ENCODE measurements at regions not wholly inside any gene's neighbourhood (a gene's known extent, or its start where the extent isn't known, plus 50 kb on each side); places are given as distances from the start of the nearest gene placed in this dataset.
"Not testable (repeated sequence)": the region's sequence is repeated elsewhere in the genome, so short reads cannot be mapped to it uniquely, and the experiment has no call there.

DNA sequence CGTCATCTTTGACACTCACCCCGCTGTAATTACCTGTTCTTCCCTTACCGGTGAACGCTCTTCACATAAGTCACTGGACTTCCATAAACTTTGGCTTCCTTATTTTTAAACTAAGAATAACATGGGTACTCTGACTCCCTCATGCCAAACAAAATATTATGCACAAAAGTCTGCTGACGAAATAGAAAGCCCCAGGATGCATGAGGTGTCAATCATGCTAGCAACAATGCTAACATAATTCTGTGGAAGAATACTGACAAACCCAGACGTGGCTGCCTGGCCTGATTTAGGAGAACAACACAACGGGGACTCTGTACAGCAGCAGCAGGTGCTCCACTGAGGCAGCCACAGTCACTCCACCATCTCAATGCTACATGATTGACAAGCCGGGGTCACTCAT lies 137.5 kb downstream of the CCDC71L start:
- DNase-seq (ENCODE audit: low read depth): no peak

DNA sequence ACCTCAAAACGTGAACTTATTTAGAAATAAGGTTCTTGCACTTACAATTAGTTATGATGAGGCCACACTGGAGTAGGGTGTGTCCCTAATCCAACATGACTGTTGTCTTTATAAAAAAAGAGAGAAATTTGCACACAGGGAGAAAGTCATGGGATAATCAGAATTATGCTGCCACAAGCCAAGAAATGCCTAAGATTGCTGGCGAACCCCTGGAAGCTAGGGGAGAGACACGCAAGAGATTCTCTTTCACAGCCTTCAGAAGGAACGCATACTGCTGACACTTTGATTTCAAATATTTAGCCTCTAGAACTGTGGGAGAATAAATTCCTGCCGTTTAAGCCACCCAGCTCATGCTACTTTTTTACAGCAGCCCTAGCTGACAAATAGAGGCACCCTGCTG lies 138.3 kb downstream of the CCDC71L start:
- DNase-seq (ENCODE audit: low read depth): no peak

DNA sequence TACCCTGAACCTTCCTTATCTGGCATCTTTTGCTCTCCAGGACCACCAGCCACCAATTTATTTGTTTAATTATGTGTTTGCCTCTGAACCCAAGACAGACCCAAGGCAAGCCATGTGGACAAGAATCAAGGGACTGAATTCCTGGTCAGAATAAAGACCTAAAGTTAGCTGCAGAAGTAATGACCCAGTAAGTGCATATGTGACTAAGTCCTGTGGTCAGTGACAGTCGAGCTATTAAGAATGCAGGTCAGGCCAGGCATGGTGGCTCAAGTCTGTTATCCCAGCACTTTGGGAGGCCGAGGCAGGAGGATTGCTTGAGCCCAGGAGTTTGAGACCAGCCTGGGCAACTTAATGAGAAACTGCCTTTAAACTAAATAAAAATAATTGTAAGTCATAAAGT lies 139.4 kb downstream of the CCDC71L start:
- DNase-seq (ENCODE audit: low read depth): no peak

DNA sequence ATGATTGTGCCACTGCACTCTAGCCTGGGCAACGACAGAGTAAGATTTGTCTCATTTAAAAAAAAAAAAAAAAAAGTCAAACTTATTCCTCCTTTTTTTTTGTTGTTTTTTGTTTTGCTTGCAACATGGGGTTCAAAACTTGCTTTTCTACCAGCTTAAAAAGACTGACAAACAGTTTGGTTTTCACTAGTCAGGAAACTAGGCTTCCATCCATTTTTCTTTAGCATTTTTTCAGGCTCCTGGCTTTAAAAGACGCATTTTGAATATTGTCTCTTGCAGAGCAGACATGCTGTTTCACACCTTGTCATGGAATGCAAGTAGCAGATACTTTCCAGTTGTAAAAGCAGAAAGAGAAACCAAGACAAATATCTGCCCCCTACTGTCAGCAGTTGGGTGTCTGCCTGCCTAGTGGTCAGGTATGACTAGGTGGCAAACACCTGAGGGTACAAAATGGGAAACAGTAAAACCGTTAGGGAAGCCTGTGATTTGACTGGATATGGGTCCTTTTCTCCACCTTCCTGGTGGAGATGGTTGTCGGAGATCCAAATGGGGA lies 139.9 kb downstream of the CCDC71L start:
- no peak for DNase-seq (ENCODE audit: low read depth)

DNA sequence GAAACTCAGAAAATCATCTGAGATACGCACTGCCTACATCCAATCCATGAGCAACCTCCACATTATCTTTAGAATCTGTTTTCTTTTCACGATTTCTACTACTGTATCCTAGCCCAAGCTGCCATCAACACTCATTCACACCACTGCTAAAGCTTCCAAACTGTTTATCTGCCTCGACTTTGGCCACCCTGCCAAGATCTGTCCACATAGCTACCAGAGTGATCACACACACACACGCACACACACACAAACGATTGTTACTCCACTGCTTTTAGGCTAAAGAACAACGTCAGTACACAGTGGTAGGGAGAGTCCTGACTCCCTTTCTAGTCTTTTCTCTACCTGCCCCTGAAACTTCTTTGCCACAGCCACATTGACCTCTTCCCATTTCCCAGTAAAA lies 142.0 kb downstream of the CCDC71L start:
- DNase-seq (ENCODE audit: low read depth): no peak

DNA sequence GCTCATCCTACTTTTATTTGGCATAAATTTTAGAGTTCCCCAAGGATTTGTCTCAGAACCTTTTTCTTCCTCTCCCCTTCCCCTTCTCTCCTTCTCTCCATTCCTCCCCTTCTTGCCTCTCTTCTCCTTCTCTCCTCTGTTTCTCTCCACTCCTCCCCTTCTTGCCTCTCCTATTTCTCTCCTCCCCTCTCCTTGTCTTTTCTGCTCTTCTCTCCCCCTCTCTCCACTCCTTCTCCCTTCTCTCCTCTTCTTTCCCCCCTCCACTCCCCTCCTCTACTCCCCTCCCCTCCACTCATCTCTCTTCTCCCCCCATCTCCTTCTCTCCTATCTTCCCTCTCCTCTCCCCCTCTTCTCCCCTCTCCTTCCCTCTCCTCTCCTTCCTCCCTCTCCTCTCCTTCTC lies 142.7 kb downstream of the CCDC71L start:
- DNase-seq (ENCODE audit: low read depth): no peak

DNA sequence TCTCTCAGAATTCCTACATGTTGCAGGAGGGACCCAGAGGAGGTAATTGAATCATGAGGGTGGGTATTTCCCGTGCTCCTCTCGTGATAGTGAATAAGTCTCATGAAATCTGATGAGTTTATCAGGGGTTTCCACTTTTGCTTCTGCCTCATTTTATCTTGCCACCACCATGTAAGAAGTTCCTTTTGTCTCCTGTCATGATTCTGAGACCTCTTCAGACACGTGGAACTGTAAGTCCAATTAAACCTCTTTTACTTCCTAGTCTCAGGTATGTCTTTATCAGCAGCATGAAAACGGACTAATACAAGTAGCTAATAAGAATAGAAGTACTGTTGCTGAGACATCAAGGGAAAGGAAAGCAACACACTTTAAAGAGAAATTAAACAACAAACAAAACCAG lies 143.4 kb downstream of the CCDC71L start:
- DNase-seq (ENCODE audit: low read depth): no peak

DNA sequence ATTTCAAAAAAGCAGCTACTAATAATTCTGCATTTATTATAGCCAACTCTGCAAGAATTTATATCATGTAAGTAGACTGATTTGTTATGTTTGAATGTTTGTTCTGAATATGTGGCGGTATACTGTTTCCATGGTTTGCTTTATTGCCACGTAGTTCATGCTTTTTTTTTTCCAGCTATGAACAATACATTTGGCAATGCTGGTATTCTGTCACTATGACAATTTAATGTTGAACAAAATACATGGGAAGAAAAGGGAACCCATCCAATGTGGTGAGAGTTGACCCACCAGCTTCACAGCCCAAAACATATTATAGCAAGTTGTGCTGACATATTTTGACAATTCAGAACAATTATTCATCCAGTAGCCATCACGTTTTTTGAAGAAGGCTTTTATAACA lies 145.6 kb downstream of the CCDC71L start:
- DNase-seq (ENCODE audit: low read depth): no peak

DNA sequence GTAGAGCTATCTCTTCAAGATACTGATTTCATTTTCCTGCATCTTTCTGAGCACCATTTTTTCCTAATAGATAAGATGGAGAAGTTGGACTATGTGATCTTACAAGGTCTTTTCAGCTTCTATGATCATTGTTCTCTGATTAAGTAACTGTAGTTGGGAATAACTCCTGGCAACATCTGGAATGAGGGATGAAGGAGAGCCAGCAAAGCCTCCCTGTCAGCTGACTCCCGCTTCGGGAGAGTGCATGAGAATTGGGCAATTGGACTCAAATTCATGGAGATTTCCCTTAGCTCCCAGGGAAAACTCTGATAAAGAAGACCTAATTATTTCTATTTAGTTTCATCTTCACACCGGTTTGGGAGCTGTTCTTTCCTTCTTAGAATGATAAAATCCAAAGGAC lies 146.1 kb downstream of the CCDC71L start:
- DNase-seq (ENCODE audit: low read depth): no peak

DNA sequence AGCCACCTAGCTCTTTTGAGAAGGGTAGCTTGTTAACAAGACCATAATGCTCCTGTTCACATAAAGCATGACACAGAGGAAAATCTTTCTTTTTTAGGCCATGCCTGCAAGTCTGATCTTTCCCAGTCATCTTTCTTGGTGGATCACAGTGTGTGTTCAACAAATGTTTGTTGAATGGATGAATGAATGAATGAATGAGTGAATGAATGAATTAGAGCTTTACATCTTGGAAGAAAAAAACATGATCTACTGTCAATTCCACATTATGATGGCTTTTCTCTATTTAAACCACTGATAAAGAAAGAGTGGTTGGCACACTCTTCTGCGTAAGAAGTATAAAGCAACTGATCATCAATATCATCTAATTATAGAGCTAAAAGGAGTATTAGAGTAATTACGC lies 148.7 kb downstream of the CCDC71L start:
- no peak for DNase-seq (ENCODE audit: low read depth)

DNA sequence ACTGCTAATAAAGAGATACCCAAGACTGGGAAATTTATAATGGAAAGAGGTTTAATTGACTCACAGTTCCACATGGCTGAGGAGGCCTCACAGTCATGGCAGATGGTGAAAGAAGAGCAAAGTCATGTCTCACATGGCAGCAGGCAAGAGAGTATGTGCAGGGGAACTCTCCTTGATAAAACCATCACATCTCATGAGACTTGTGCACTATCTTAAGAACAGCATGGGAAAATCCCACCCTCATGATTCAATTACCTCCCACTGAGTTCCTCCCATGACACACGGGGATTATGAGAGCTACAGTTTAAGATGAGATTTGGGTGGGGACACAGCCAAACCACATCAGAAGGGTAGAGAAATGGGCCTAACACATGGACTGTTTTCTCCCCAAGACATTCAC lies 156.3 kb downstream of the CCDC71L start:
- no peak for DNase-seq (ENCODE audit: low read depth)

DNA sequence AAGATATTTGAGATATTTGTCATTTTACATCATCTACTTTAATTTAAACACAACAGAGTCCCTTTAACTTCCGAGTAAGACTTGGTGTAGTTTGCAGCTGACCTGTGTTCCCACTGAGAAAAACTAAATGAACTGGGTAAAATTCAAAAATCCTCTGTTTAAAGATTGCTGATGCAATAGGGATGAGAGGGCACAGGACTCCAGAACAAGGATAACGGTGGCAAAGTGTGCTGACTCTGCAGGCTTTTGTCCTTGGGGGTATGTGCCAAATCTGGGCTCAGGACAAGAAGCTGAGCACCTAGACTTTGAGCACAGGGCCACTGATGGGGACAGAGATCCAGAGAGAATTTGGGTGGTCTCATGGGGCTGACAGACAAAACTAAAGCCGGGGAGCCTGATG lies 156.8 kb downstream of the CCDC71L start:
- DNase-seq (ENCODE audit: low read depth): no peak

DNA sequence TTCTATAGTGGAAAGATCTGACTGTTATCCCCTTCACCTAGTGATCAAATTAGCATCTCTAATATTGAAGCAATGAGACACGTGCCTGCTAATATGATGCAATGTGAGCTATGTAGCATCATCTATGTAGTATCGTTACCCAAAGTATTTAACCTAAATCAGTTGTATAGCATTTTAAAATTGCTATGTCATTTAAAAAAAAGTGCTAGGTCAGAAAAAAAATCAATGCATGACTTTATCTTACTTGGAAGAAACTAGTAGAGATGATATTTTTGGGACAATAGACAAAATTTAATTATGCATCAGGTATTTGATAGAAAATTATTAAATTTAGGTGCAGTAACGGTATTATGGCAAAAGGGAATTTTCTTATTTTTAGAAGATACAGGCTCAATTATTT lies 157.3 kb downstream of the CCDC71L start:
- no peak for DNase-seq (ENCODE audit: low read depth)

DNA sequence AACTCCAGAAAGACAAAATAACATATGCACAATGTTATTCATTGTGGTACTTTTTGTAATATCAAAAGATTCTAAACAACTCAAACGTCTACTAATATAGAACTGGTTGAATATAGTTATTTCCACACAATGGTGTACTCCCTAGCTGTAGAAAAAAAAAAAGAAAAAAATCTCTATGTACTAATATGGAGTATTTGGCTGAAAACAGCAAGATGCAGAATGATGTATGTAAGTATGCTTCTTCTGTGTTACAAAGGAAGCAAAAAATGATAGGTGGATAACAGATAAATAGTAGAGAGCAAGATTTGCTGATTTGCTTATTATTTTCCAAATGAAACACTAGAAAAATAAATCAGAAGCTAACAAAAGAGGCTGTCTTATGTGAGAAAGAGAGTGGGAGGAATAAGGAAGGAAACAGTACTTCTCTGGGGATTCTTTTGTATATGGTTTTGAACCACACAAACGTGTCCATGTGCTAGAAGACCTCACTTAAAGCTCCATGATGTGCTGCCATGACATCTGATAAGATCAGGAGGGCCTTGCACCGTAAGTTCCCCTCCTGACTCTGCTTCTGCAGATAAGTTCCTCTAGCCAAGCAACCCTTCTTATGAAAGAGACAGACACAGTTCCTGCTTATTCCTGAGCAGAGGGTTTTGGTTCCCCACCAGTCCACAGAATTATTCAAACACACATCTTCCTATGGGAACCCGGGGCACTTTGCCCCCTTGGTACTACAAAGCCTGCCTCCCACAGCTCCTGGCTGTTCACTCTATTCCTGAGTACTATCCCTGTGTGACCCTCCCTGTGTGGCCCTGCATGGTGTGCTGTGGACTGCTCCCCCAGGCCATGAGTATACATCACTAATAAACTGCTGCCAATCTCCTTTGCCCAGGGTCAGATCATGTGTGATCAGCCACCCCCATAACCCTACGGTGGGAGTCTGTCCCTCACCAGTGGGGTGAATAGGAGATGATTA lies 159.1 kb downstream of the CCDC71L start:
- no peak for DNase-seq (ENCODE audit: low read depth)

DNA sequence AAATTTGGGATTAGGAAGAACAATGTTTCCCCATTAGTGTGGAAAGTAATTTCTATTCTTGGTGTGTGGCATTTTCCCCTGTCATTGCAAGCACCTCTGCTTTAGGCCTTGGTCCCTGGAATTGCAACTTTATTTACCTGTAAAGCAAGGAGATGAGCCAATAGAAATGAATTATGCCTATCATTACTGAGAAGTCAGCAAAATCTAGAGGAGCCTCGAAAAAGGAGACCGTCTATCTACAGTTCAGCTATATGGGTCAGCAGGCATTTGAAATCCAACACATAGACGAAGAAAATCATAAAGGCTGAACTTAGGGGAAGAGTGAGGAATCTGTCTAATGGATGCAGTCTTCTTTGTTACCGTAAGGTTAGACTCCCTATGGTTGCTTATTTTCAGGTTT lies 161.1 kb downstream of the CCDC71L start:
- no peak for DNase-seq (ENCODE audit: low read depth)

DNA sequence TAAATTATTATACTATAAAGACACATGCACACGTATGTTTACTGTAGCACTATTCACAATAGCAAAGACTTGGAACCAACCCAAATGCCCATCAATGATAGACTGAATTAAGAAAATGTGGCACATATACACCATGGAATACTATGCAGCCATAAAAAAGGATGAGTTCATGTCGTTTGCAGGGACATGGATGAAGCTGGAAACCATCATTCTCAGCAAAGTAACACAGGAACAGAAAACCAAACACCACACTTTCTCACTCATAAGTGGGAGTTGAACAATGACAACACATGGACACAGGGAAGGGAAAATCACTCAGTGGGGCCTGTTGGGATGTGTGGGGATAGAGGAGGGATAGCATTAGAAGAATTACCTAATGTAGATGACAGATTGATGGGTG lies 163.0 kb downstream of the CCDC71L start:
- not testable (repeated sequence) for DNase-seq (ENCODE audit: low read depth)

DNA sequence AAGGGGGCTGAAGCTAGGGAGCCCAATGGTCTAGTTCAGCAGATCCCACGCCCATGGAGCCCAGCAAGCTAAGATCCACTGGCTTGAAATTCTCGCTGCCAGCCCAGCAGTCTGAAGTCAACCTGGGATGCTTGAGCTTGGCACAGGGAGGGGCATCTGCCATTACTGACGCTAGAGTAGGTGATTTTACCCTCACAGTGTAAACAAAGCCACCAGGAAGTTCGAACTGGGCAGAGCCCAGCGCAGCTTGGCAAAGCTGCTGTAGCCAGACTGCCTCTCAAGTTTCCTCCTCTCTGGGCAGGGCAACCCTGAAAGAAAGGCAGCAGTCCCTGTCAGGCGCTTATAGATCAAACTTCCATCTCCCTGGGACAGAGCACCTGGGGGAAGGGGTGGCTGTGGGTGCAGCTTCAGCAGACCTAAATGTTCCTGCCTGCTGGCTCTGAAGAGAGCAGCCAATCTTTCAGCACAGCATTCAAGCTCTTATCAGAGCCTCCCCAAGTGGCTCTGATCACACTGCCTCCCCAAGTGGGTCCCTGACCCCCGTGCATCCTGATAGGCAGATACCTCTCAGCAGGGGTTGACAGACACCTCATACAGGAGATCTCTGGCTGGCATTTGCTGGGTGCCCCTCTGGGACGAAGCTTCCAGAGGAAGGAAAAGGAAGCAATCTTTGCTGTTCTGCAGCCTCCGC lies 167.8 kb downstream of the CCDC71L start:
- no peak for DNase-seq (ENCODE audit: low read depth)

DNA sequence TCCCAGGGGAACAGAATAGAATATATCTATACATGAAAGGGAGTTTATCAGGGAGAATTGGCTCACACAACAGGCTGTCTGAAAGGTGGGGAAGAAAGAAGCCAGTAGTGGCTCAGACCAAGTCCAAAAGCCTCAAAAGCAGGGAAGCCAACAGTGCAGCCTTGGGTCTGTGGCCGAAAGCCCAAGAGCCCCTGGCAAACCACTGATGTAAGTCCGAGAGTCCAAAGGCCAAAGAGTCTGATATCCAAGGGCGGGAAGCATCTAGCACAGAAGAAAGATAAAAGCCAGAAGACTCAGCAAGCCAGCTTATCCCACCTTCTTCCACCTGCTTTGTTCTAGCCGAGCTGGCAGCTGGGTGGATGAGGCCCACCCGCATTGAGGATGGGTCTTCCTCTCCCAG lies 172.5 kb downstream of the CCDC71L start:
- DNase-seq (ENCODE audit: low read depth): no peak

DNA sequence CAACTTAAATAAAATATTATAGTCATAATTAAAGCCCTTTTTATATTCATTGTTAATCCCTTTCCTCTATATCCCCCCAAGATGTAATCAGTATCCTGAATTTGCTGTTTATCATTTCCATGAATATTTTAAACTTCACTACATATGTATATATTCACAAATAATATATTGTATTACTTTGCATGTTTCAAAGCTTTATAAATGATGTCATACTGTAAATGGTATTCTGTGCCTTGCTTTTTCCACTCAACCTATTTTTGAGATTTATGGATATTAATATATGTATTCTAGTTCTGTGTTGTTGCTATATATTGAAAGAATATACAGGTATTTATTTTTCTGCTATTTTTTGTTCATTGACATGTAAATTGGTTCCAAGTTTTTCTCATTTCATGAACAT lies 173.1 kb downstream of the CCDC71L start:
- DNase-seq (ENCODE audit: low read depth): no peak

DNA sequence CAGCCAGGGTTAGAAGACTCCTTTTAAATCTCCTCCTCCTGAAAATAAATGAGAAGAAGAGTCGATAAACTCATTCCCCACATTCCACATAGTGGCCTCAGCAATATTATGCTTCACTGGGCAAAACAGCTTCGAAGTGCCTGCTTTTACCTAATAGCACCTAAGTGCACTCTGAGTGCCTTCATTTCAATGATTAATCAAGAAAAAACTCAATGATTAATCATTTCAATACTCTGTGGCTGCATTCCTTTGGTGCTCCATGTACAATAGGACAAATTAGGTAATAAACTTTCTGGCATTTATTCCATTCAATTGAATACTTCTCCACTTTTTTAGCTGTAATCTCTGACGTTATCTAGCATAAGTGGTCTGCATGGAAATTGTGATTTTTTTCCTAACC lies 174.6 kb downstream of the CCDC71L start:
- DNase-seq (ENCODE audit: low read depth): no peak

DNA sequence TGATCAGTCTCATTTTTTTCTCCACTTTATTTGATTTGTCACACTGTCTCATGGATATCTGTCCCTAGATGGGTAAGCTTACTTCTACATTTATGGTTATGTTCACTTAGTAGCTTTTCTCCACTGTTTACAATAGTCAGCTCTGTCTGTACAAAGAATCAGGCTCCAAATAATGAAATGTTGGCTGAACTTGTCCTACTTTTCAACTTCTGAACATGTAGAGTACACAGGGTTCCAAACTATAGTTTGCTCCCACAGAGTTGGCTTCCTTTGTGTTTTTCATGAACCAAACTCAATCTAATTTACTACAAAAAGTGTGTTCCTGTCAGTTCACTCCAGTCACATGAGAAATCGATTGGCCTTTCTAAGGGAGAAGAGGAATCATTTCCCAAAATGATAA lies 175.0 kb downstream of the CCDC71L start:
- DNase-seq (ENCODE audit: low read depth): no peak

DNA sequence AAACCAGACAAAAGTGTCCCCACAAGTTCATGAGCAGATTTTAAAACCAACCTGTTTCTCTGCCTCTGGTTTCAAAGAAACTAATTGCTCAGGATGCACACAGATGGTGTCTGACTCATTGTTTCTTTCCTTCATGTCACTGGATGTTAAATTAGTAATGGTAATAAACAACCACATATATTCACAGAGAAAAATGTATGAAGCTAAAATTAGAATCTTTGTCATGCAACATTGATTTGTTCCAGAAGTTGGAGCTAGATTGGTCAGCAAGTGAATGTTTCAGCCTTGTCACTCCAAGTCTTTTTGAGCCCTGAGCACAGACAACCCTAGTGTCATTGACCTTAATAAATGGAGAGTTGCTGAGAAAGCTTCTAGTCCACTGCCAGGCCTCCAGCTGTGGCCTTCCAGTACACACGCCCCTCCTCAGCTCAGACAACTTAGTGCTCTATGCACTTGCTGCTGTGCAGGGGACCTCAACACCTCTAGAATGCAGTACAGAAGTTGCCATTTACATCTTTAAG lies 175.9 kb downstream of the CCDC71L start:
- DNase-seq (ENCODE audit: low read depth): no peak

DNA sequence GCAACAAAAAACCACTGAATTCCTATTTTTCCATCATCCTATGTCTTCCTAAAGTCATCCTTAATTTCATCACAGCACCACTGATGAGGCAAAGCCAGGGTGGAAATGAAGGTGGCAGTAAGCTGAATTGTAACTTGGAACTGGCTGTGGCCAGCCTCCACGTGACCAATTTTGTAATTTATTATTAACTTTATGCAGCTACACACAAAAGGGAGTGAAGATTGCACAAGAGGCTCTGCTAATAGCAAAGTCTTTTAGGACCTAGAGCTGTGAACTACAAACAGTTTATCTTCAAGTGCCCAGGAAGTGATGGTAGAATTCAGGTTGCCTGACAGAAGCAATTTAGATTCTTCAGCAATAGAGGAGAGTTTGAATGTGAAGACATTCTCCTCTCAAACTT lies 176.4 kb downstream of the CCDC71L start:
- no peak for DNase-seq (ENCODE audit: low read depth)

Data from activated T-cell treated with anti-CD3 and anti-CD28 coated beads for 48 hours (primary cell).